HEK293 (cell line): ENCODE measurements at regions not wholly inside any gene's neighbourhood (a gene's known extent, or its start where the extent isn't known, plus 50 kb on each side); places are given as distances from the start of the nearest gene placed in this dataset.

Experiments used
- REST ChIP-seq: fragments of 450-650 bp; formaldehyde crosslinking; IDR thresholded peaks from 2 replicates; pipeline ENCODE4 v1.5.1; 2016; ENCODE audit warnings: missing biosample characterization, missing genetic modification characterization
- ZBTB20 ChIP-seq: fragments of 450-650 bp; formaldehyde crosslinking; IDR thresholded peaks from 2 replicates; pipeline ENCODE4 v1.5.1; 2016; ENCODE audit warnings: missing biosample characterization, missing genetic modification characterization
- ZNF24 ChIP-seq: fragments of 450-650 bp; formaldehyde crosslinking; IDR thresholded peaks from 2 replicates; pipeline ENCODE4 v1.5.1; 2016; ENCODE audit warnings: missing biosample characterization, missing genetic modification characterization
- ZNF423 ChIP-seq: fragments of 450-650 bp; formaldehyde crosslinking; IDR thresholded peaks from 2 replicates; pipeline ENCODE4 v1.5.1; 2016; ENCODE audit warnings: missing biosample characterization, missing genetic modification characterization
- TF ChIP-seq, protein P1 (sequence below): fragments of 450-650 bp; formaldehyde crosslinking; IDR thresholded peaks from 2 replicates; pipeline ENCODE4 v1.5.1; 2016; ENCODE audit warnings: missing biosample characterization, missing genetic modification characterization

GRCh38 chr4:126046081-126046614 is 731.4 kb downstream of the FAT4 start:
- TF ChIP-seq ZNF423 (tag by site-specific recombination) (no peak), ZBTB20 (tag by site-specific recombination) (no peak), REST (tag by site-specific recombination) (no peak), ZNF24 (tag by site-specific recombination) (no peak)
- TF ChIP-seq, protein P1, sequence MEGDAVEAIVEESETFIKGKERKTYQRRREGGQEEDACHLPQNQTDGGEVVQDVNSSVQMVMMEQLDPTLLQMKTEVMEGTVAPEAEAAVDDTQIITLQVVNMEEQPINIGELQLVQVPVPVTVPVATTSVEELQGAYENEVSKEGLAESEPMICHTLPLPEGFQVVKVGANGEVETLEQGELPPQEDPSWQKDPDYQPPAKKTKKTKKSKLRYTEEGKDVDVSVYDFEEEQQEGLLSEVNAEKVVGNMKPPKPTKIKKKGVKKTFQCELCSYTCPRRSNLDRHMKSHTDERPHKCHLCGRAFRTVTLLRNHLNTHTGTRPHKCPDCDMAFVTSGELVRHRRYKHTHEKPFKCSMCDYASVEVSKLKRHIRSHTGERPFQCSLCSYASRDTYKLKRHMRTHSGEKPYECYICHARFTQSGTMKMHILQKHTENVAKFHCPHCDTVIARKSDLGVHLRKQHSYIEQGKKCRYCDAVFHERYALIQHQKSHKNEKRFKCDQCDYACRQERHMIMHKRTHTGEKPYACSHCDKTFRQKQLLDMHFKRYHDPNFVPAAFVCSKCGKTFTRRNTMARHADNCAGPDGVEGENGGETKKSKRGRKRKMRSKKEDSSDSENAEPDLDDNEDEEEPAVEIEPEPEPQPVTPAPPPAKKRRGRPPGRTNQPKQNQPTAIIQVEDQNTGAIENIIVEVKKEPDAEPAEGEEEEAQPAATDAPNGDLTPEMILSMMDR (tag by site-specific recombination): no peak
